Activated naive CD4-positive, alpha-beta T cell treated with anti-CD3 and anti-CD28 coated beads, Interleukin-2, amount 50 U/mL, for 24 hours (primary cell): ENCODE measurements at regions not wholly inside any gene's neighbourhood (a gene's known extent, or its start where the extent isn't known, plus 50 kb on each side); places are given as distances from the start of the nearest gene placed in this dataset.
A peak's percentile ranks its signal among the peaks of the same experiment; 100 is the strongest.

Experiments
- H3K27ac Mint-ChIP-seq: one replicate; pipeline ENCODE4 v1.8.0; 2021; ENCODE audit warnings: mild to moderate bottlenecking, mixed read lengths
- H3K27me3 Mint-ChIP-seq: one replicate; pipeline ENCODE4 v1.8.0; 2021; ENCODE audit warnings: mixed read lengths
- H3K36me3 Mint-ChIP-seq: one replicate; pipeline ENCODE4 v1.8.0; 2021; ENCODE audit warnings: mixed read lengths
- H3K4me1 Mint-ChIP-seq: one replicate; pipeline ENCODE4 v1.8.0; 2021; ENCODE audit warnings: mixed read lengths
- H3K4me3 Mint-ChIP-seq: one replicate; pipeline ENCODE4 v1.8.0; 2021; ENCODE audit warnings: mild to moderate bottlenecking, mixed read lengths
- H3K9me3 Mint-ChIP-seq: one replicate; pipeline ENCODE4 v1.8.0; 2021; ENCODE audit warnings: mixed read lengths

DNA sequence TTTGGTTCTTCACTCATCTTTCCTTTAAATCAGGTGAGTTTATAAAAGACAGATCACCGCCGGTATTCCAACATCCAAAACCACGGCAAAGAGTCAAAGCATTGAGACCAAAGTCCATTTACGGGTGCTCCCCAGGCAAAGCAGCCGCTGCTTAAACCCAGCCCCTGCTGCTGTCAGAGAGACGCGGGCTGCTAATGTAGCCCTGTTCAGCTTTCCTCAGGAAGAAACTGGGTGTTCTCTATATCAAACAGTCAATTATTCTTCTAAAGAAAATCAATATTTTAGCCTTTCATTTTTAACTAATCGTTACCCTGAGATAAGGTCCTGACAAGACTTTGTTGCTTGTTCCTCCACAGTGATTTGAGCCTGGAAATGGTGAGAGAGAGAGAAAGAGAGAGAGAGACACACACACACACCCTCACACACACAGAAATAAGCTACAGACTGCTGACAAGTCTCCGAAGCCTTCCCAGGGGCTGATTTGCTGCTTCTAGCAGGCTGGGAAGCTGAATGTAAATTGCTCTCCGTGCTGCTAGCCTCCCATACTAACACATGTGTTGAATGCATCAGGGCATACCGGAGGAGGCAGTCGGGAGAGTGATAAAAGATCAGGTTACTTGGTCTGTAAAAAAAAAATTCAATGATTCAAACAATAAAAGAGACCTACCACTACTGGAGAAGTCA is 183.0 kb upstream of the ANK3 start:
- Mint-ChIP-seq H3K27me3 (no peaks in the 10 kb centered on the region), H3K4me1 (peaks cover 52% of the 10 kb centered on the region), H3K9me3 (peaks cover 6% of the 10 kb centered on the region), H3K36me3 (peaks cover 20% of the 10 kb centered on the region), H3K4me3 (peak overlapping the region; percentile 95), H3K27ac (peak overlapping the region; percentile 98)

DNA sequence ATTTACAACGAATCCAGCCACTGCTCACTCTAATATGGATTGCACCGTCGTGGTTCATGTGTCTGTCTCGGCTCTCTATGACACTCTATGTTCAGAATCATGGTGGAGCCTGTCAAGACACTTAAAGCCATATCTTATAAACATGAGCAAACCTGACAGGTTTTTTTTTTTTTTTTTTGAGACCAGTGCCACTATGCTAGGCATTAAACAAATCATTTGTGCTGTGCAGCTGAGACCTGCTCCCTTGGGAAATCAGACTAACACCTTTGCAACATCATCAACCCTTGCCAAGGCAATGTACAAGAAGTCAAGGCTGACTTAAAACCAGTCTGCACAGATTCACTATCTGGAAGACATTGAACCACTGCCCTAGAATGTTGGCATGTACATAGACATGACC is 181.2 kb upstream of the ANK3 start:
- Mint-ChIP-seq H3K9me3 (peaks cover 9% of the 10 kb centered on the region), H3K27me3 (no peaks in the 10 kb centered on the region), H3K4me3 (peak overlapping the region; percentile 95), H3K36me3 (peaks cover 26% of the 10 kb centered on the region), H3K4me1 (peaks cover 48% of the 10 kb centered on the region), H3K27ac (no peak overlapping the region)

DNA sequence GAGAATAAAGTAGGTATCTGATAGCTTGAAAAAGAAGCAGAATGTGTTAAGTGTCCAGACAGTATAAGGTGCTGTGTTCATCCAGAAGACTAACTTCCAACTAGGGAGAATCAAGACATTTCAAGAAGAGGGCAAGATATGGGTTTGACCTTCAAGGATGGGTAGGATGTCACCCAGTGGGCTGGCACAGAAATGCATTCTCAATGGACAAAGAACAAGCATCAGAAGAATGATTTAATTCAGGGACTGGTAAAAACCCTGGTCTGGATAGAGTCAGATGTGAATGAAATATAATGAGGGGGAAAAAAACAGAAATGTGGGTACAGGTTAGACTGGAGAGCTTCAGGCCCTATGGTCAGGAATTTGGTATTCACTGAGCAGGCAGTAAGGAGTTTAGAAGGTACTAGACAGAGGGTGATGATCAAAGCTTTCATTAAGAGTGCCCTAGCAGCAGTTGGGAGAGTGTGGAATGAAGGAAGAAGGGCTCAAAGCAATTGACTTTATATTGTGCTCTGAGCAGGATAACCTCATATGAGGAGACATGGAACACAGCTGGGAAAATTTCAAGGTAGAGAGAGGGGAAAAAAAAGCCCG is 180.7 kb upstream of the ANK3 start:
- Mint-ChIP-seq H3K4me3 (peak overlapping the region; percentile 95), H3K27ac (peak overlapping the region; percentile 68), H3K4me1 (peaks cover 52% of the 10 kb centered on the region), H3K27me3 (no peaks in the 10 kb centered on the region), H3K36me3 (peaks cover 30% of the 10 kb centered on the region), H3K9me3 (peaks cover 9% of the 10 kb centered on the region)

DNA sequence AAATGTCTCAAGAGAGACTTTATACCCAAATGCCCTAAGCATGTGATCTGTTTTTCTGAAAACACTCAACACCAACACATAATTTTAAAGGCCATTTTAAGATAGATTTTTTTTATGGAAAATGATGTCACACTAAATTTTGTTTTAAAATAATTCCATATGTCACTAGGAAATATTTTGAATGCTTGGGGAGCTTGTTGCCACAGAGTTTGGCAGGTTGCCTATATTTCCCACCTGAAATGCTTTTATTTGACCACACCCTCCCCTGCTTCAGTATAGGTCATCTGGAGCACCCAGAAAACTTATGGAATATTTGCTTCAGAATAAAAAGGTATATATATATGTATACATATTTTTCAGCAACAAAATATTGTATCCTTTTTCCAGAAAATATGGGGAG is 180.0 kb upstream of the ANK3 start:
- Mint-ChIP-seq H3K4me3 (peak overlapping the region; percentile 95), H3K36me3 (peaks cover 29% of the 10 kb centered on the region), H3K27me3 (no peaks in the 10 kb centered on the region), H3K9me3 (peaks cover 9% of the 10 kb centered on the region), H3K4me1 (peaks cover 46% of the 10 kb centered on the region), H3K27ac (no peak overlapping the region)

DNA sequence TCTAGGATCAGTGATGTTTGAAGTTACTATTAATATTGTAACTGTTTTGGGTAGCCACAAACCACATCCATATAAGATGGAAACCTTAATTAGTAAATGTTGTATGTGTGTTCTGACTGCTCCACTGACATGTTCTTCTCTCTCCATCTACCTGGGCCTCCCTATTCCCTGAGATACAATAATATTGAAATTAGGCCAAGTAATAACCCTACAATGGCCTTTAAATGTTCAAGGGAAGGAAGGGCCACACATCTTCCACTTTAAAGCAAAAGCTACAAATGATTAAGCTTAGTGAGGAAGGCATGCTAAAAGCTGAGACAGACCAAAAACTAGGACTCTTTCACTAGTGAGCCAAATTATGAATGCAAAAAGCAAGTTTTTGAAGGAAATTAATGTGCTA is 176.4 kb upstream of the ANK3 start:
- no peak overlapping the region for H3K27ac Mint-ChIP-seq
- H3K27me3 Mint-ChIP-seq = no peaks in the 10 kb centered on the region
- H3K9me3 Mint-ChIP-seq = peaks cover 9% of the 10 kb centered on the region
- peaks cover 34% of the 10 kb centered on the region for H3K36me3 Mint-ChIP-seq
- H3K4me3 Mint-ChIP-seq = no peak overlapping the region
- peaks cover 36% of the 10 kb centered on the region for H3K4me1 Mint-ChIP-seq

DNA sequence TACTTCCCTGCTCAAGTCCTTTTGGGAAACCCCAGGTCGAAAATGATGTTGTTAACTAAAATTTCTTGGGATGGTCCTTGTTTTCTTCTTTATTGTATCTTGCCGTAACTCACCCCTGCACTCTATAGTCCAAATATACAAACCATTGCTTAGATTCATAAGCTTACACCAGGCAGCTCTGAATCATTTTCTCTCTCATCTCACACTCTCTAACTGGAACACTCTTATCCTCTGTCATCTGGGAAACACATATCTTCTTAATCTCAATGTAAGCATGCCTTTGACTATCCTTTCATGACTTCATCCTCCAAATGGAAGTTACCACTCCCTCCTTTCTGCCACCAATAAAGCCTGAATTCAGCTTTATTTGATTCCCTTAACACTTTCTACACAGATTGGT is 175.8 kb upstream of the ANK3 start:
- Mint-ChIP-seq H3K9me3 (peaks cover 9% of the 10 kb centered on the region), H3K4me1 (peaks cover 34% of the 10 kb centered on the region), H3K4me3 (no peak overlapping the region), H3K36me3 (peaks cover 32% of the 10 kb centered on the region), H3K27ac (no peak overlapping the region), H3K27me3 (no peaks in the 10 kb centered on the region)

DNA sequence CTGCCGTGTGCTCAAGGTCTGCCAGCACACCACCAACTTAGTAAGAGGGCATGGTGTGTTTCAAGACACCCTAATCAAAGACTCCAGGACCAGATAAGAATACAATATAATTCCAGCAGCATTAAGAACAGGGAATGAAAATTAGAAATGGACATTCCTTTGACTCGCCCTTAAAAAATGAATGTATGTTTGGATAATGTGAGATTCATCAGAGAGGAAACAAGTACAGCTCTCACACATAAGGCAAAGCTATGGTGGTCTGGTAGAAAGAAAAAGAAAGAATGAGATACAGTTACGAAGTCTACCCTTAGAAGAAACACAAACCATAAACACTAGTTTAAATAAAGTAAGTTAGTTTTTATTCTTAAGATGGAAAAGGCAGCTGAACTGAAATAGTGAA is 174.8 kb upstream of the ANK3 start:
- Mint-ChIP-seq H3K4me3 (no peak overlapping the region), H3K4me1 (peaks cover 32% of the 10 kb centered on the region), H3K27me3 (no peaks in the 10 kb centered on the region), H3K9me3 (peaks cover 9% of the 10 kb centered on the region), H3K36me3 (peaks cover 26% of the 10 kb centered on the region), H3K27ac (no peak overlapping the region)

DNA sequence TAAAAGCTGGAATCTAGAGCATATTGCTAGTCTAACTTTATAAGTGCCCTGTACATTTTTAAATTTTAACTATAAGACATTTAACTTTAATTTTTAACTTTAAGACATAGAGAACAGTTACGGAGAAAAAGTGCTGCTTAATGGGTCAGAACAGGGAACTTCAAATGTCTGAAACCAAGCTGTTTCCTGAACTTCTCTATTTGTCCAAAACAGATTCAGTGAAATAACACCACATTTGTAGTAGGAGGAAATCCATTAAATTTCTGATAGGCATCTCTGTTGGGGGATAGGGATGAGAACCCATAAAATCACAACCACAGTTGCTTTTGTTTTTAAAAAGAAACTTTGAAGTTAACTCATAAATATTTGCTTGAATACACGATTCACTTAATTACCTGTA is 170.8 kb upstream of the ANK3 start:
- no peak overlapping the region for H3K4me3 Mint-ChIP-seq
- H3K27ac Mint-ChIP-seq = no peak overlapping the region
- H3K36me3 Mint-ChIP-seq = peaks cover 6% of the 10 kb centered on the region
- peaks cover 31% of the 10 kb centered on the region for H3K4me1 Mint-ChIP-seq
- no peaks in the 10 kb centered on the region for H3K27me3 Mint-ChIP-seq
- no peaks in the 10 kb centered on the region for H3K9me3 Mint-ChIP-seq

DNA sequence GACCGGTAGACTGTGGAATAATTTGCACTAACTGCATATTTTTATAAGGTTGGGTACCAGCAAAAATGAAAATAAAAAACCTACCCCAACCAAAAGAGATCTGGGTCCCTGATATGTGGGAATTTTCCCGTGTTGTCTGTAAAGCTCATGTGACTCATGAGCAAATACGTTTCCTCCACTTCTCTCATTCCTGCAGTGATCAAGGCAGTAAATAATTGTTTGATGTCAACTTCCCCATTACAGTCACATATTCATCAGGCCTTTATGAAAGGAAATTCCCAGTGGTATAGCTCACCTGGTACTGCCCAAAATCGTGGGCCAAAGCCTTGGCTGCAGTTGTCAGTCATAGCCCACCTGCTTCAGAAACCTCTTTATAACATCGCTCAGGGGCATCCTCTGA is 166.0 kb upstream of the ANK3 start:
- Mint-ChIP-seq H3K36me3 (peaks cover 2% of the 10 kb centered on the region), H3K9me3 (no peaks in the 10 kb centered on the region), H3K27me3 (no peaks in the 10 kb centered on the region), H3K4me1 (peaks cover 21% of the 10 kb centered on the region), H3K4me3 (no peak overlapping the region), H3K27ac (no peak overlapping the region)

DNA sequence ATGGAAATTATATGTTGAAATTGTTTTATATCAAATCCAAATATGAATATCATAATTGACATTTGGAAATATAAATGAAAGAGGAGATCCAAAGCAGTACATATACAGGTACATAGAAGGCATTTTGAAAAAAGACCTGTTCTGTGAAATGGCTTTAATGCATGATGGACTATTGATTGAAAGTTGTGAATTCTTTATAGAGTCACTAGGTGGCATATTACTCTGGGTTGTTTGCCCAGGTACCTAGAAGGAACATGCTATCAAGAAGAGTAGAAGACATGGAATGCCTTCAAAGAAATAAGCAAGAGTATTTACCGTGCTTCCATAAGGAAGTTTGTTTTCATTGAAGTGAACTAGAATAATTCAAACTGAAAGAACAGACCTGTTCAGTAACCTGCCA is 160.0 kb upstream of the ANK3 start:
- Mint-ChIP-seq H3K4me1 (peaks cover 9% of the 10 kb centered on the region), H3K9me3 (no peaks in the 10 kb centered on the region), H3K36me3 (peaks cover 2% of the 10 kb centered on the region), H3K4me3 (no peak overlapping the region), H3K27ac (no peak overlapping the region), H3K27me3 (no peaks in the 10 kb centered on the region)

DNA sequence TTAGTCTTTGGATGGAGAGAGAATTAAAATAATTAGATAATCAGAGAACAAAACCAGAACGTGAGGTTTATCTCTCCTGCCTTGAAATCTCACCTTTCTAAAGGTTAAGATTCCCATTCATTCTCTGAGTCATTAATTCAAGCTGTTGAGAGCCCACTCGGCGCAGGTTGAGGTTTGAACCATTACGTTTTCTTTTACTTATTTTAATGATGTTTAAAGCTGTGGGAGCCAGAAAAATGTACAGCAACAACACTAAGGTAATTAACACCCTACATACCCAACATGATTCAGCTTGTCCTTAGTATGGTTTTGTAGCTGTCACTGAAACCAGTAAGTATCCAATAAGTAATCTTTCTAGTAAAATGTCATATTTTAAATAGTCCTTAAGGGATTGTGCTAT is 153.0 kb upstream of the ANK3 start:
- Mint-ChIP-seq H3K4me3 (no peak overlapping the region), H3K27ac (peak overlapping the region; percentile 59), H3K27me3 (no peaks in the 10 kb centered on the region), H3K4me1 (peaks cover 43% of the 10 kb centered on the region), H3K9me3 (no peaks in the 10 kb centered on the region), H3K36me3 (peaks cover 4% of the 10 kb centered on the region)

DNA sequence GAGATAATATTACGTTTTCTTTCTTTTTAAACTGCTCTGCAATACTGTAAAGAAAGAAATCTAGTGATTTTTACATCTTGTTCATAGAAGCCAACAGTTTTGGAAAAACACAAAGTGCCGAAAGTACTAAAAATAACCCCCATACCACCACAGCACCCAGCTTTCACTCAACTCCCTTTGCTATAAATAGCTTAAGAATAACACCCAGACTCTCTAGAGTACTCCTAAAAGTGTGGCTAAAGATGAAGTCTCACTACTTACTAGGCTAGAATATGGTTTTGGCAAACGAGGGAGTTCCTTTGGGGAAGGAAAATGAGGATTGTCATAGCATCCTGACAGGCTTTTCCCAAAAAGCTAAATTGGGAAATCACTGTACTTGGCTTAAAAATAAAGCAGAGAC is 151.8 kb upstream of the ANK3 start:
- no peaks in the 10 kb centered on the region for H3K27me3 Mint-ChIP-seq
- H3K4me3 Mint-ChIP-seq = no peak overlapping the region
- peaks cover 55% of the 10 kb centered on the region for H3K4me1 Mint-ChIP-seq

DNA sequence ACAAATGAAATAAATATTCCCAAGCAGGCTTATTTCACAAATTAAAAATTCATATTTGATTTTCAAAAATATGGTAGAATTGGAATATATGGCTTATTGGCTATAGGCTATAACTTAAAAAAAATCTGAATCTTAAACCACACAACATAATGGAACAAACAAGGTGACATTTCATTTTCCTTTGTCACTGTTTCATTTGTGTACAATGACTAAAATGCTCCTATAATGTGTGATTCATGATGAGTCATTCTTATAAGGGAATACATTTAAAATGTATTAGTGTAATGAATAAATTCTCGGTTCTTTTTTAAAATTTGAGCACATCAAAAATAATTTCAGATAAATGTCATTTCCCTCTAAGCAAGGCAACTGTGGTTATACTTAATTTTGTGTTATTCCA is 148.0 kb upstream of the ANK3 start:
- Mint-ChIP-seq H3K4me1 (peaks cover 58% of the 10 kb centered on the region), H3K36me3 (peaks cover 6% of the 10 kb centered on the region), H3K27ac (peak overlapping the region; percentile 93), H3K9me3 (no peaks in the 10 kb centered on the region), H3K27me3 (no peaks in the 10 kb centered on the region), H3K4me3 (peak overlapping the region; percentile 62)

More for the DNA sequence above, 151.8 kb upstream of the ANK3 start:
- H3K27ac Mint-ChIP-seq = no peak overlapping the region
- H3K36me3 Mint-ChIP-seq = peaks cover 5% of the 10 kb centered on the region
- no peaks in the 10 kb centered on the region for H3K9me3 Mint-ChIP-seq

DNA sequence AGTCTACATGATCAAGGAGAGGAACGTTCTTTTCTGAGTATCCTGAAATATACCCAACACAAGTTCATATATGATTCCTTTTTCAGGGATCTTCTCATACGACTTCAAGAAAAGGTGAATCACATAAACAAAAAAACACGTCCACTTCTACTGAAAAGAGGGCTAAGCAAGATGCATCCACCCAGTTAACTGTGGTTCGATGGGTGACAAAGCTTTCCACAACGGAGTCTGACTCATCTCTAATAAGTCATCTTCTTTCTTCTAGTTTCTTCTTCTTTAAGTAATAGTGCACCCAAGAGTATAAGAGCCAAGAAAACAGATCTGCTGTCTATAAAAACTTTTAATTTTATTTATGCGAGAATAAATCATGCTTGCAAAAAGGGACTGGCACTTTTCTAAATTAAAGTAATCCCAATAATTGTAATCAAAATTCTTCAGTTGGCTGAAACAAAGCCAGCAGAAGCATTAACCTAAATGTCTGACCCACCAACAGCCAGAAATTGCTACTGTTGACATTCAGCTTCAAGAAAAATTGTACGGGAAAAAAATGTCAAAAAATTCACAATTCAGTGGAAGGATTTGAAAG is 146.9 kb upstream of the ANK3 start:
- Mint-ChIP-seq H3K27me3 (no peaks in the 10 kb centered on the region), H3K4me1 (peaks cover 57% of the 10 kb centered on the region), H3K4me3 (peak overlapping the region; percentile 60), H3K36me3 (peaks cover 6% of the 10 kb centered on the region), H3K9me3 (no peaks in the 10 kb centered on the region), H3K27ac (peak overlapping the region; percentile 94)

DNA sequence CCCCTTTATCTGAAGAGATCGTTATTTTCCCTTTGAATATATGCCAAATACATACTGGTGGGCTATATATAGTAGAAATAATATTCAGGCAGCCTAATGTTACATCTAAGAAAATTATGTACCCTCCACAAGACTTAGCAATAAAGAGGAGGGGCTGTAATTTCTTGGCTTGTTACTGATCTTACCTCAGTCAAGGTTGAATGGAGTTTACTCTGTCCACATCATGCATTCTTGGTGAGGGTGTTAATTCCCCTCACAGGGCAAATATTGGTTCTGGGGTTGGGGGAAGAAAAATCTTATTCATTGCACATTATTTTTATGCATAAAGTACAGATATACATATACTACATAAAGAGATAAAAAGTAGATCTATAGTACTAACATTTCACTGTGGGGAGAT is 145.8 kb upstream of the ANK3 start:
- Mint-ChIP-seq H3K9me3 (no peaks in the 10 kb centered on the region), H3K27ac (peak overlapping the region; percentile 30), H3K4me1 (peaks cover 47% of the 10 kb centered on the region), H3K27me3 (no peaks in the 10 kb centered on the region), H3K4me3 (no peak overlapping the region), H3K36me3 (peaks cover 6% of the 10 kb centered on the region)

DNA sequence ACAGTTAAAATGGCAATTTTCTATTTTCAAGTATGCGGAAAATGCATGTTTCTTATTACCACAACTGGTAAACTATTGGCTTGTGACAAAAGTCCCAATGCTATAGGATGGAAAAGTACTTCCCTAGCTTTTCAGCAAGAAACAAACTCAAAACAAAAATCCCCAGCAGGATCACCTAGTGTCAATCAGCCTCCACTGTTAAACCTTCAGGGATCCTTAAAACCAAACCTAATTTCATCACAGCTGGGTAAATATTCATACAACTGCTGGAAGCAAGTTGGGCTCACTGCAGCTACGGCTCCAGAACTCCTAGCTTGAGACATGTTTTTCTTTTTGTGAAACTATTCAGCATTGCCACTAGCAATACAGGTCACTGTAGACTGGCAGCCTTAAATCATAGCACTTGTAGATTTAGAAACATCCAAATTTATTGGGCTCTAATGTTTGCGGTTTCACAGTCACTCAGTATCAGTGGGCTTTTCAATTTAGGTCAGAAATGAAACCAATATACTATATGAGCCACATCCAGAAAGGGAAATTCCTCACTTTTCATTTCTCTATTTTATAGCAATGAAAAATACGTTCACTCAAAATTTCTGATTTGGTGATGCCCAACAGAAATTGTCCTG is 145.2 kb upstream of the ANK3 start:
- no peak overlapping the region for H3K27ac Mint-ChIP-seq
- H3K4me3 Mint-ChIP-seq = no peak overlapping the region
- H3K9me3 Mint-ChIP-seq = no peaks in the 10 kb centered on the region
- H3K36me3 Mint-ChIP-seq = peaks cover 4% of the 10 kb centered on the region
- H3K27me3 Mint-ChIP-seq = no peaks in the 10 kb centered on the region
- peaks cover 46% of the 10 kb centered on the region for H3K4me1 Mint-ChIP-seq
